ENCODE measurements at regions not wholly inside any gene's neighbourhood (a gene's known extent, or its start where the extent isn't known, plus 50 kb on each side); places are given as distances from the start of the nearest gene placed in this dataset.

- no peak for DNase-seq (ENCODE audit: low read depth)
These were observed 54.7 kb upstream of the SALL3 start for GRCh38 chr18:78924786-78925540.

GRCh38 chr18:78925557-78926242, 53.9 kb upstream of the SALL3 start:
- no peak for DNase-seq (ENCODE audit: low read depth)

GRCh38 chr18:78926243-78926615, 53.4 kb upstream of the SALL3 start:
- no peak for DNase-seq (ENCODE audit: low read depth)

GRCh38 chr18:78927156-78927555, 52.5 kb upstream of the SALL3 start:
- DNase-seq (ENCODE audit: low read depth) = no peak

GRCh38 chr18:78927616-78928015, 52.0 kb upstream of the SALL3 start:
- DNase-seq (ENCODE audit: low read depth) = no peak

- no peak for DNase-seq (ENCODE audit: low read depth)
These were observed 51.5 kb upstream of the SALL3 start for GRCh38 chr18:78928076-78928475.

- no peak for DNase-seq (ENCODE audit: low read depth)
These were observed 50.1 kb upstream of the SALL3 start for GRCh38 chr18:78929516-78929915.

Measured in RPMI7951 (cell line).